OCI-LY7 (cell line): ENCODE measurements at regions not wholly inside any gene's neighbourhood (a gene's known extent, or its start where the extent isn't known, plus 50 kb on each side); places are given as distances from the start of the nearest gene placed in this dataset.

ENCODE experiments used
- CTCF ChIP-seq: fragments of 200-600 bp; sonication (generic); conservative IDR thresholded peaks from 2 replicates; pipeline ENCODE4 v1.5.1; 2014; ENCODE audit warnings: mild to moderate bottlenecking, antibody characterized with exemption, low read length, moderate library complexity, mixed read lengths
- EZH2phosphoT487 ChIP-seq: fragments of 200-600 bp; sonication (generic); IDR thresholded peaks from 2 replicates; pipeline ENCODE4 v1.6.1; 2018; ENCODE audit warnings: low read depth, borderline replicate concordance, mild to moderate bottlenecking, mixed run types, antibody characterized with exemption, low read length, moderate library complexity, mixed read lengths

- no peak for TF ChIP-seq CTCF
- TF ChIP-seq EZH2phosphoT487, result no peak
Observed at GRCh38 chr2:120910956-120911951, 175.6 kb downstream of the GLI2 start.
